ENCODE measurements at regions not wholly inside any gene's neighbourhood (a gene's known extent, or its start where the extent isn't known, plus 50 kb on each side); places are given as distances from the start of the nearest gene placed in this dataset.

DNA sequence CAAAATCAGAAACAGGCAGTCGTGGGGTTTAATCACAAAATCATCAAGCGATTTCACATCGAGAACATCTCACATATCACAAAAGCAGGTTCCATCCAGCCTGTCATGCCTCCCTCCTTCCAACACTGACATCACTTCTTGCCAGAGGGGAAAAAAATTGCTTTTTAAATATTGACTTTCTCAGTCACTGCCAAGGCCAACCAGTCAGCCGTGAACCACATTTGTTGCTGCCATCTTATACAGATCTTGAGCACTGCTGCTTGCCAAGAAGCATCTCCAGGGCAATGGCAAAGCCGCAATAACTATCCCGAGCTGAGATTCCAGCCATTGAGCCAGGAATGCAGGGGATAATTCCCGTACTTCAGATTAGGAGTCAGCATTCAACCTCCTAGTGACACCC is 174.6 kb downstream of the ANXA2 start:
- Histone ChIP-seq H3K4me1 (replicated peaks in 1 of 2; ENCODE audit: control insufficient read depth in 2 of 2, insufficient read depth in 2 of 2, low read length in 2 of 2) (no peaks in the 10 kb centered on the region), H3K27me3 (ENCODE audit: control insufficient read depth in 2 of 2, insufficient read depth in 2 of 2, low read length in 2 of 2) (no peaks in the 10 kb centered on the region; a peak in 1 of 5 replicates), H3K27ac (ENCODE audit: extremely low read depth, low read depth, low read length) (no peak overlapping the region), H4K20me1 (replicated peaks; ENCODE audit: control insufficient read depth, insufficient read depth, low read length) (no peaks in the 10 kb centered on the region), H3K4me2 (ENCODE audit: insufficient read depth, low read length) (no peak overlapping the region), H3K36me3 (ENCODE audit: control insufficient read depth, insufficient read depth, low read length) (no peaks in the 10 kb centered on the region), H3K9me3 (replicated peaks; ENCODE audit: control insufficient read depth, insufficient read depth, low read depth, low read length) (no peaks in the 10 kb centered on the region), H3K9me1 (ENCODE audit: control insufficient read depth, insufficient read depth, low read length) (no peaks in the 10 kb centered on the region), H2AFZ (ENCODE audit: low read depth, low read length) (no peak overlapping the region), H3K9ac (ENCODE audit: insufficient read depth in 1 of 2, low read depth in 2 of 2, low read length in 2 of 2) (no peak overlapping the region), H3K4me3 (no peak overlapping the region), H3K79me2 (ENCODE audit: control insufficient read depth, insufficient read depth, low read length) (no peaks in the 10 kb centered on the region)
- FAIRE-seq = no peak
- POLR2A ChIA-PET = no interaction called here
- in situ Hi-C loops (cut with MboI) = no loop called here
- no TSS peak for BruUV-seq (replicated peaks)
- CTCF ChIA-PET (ENCODE audit: low intra/inter-chr PET ratio) = no interaction called here
- no peak for ATAC-seq
- DNase-seq (ENCODE audit: extremely low read depth in 1 of 4, low spot score in 3 of 4) = no peak
- 1% methylated on average over 7 of the region's 7 CpGs for WGBS (ENCODE audit: insufficient coverage, low coverage, missing lambda C conversion rate)
- TF ChIP-seq, protein P1, sequence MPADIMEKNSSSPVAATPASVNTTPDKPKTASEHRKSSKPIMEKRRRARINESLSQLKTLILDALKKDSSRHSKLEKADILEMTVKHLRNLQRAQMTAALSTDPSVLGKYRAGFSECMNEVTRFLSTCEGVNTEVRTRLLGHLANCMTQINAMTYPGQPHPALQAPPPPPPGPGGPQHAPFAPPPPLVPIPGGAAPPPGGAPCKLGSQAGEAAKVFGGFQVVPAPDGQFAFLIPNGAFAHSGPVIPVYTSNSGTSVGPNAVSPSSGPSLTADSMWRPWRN (IDR thresholded peaks at IDR 0.05; ENCODE audit: low read depth) = no peak
- TF ChIP-seq ZNF586 (CRISPR knock-in tag; conservative IDR thresholded peaks at IDR 0.05) (no peak), TAL1 (IDR thresholded peaks at IDR 0.05) (no peak), SFPQ (IDR thresholded peaks at IDR 0.05; ENCODE audit: low read depth, low read length) (no peak), KLF16 (IDR thresholded peaks at IDR 0.05) (no peak), KHSRP (IDR thresholded peaks at IDR 0.05) (no peak), ZNF408 (CRISPR knock-in tag; IDR thresholded peaks at IDR 0.05; ENCODE audit: low read depth) (no peak)
- TF ChIP-seq, protein P2, sequence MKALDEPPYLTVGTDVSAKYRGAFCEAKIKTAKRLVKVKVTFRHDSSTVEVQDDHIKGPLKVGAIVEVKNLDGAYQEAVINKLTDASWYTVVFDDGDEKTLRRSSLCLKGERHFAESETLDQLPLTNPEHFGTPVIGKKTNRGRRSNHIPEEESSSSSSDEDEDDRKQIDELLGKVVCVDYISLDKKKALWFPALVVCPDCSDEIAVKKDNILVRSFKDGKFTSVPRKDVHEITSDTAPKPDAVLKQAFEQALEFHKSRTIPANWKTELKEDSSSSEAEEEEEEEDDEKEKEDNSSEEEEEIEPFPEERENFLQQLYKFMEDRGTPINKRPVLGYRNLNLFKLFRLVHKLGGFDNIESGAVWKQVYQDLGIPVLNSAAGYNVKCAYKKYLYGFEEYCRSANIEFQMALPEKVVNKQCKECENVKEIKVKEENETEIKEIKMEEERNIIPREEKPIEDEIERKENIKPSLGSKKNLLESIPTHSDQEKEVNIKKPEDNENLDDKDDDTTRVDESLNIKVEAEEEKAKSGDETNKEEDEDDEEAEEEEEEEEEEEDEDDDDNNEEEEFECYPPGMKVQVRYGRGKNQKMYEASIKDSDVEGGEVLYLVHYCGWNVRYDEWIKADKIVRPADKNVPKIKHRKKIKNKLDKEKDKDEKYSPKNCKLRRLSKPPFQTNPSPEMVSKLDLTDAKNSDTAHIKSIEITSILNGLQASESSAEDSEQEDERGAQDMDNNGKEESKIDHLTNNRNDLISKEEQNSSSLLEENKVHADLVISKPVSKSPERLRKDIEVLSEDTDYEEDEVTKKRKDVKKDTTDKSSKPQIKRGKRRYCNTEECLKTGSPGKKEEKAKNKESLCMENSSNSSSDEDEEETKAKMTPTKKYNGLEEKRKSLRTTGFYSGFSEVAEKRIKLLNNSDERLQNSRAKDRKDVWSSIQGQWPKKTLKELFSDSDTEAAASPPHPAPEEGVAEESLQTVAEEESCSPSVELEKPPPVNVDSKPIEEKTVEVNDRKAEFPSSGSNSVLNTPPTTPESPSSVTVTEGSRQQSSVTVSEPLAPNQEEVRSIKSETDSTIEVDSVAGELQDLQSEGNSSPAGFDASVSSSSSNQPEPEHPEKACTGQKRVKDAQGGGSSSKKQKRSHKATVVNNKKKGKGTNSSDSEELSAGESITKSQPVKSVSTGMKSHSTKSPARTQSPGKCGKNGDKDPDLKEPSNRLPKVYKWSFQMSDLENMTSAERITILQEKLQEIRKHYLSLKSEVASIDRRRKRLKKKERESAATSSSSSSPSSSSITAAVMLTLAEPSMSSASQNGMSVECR (CRISPR knock-in tag; IDR thresholded peaks at IDR 0.05) = no peak
- intact Hi-C loops (cut with micrococcal nuclease) = no loop called here

Data from K562 (cell line).